CD4-positive, alpha-beta T cell treated with Interleukin-4 for 1 hour (primary cell): ENCODE measurements at regions not wholly inside any gene's neighbourhood (a gene's known extent, or its start where the extent isn't known, plus 50 kb on each side); places are given as distances from the start of the nearest gene placed in this dataset.
"Not testable (repeated sequence)": the region's sequence is repeated elsewhere in the genome, so short reads cannot be mapped to it uniquely, and the experiment has no call there.

Experiments
- DNase-seq, 2 donors: peaks; one replicate each; pipeline ENCODE4 v3.0.0-alpha.2; 2020 to 2022

DNA sequence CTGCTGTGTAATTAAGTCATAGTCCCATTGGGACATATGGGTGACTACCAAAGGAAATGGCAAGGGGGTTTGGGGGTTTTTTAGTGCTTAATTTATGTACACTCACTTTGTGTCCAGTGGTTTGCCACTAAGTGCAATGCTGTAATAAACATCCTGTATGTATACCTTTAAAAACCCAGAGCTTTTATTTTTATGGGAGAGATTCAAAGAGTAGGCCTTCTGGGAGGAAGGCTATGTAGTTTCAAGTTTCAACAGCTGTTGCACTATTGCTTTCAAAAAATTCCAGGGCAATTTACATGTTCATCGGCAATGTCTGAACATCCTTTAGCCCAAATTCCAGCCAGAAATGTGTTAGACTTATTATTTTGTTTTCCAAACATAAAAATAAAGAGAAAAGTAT is 744.7 kb downstream of the XPNPEP1 start:
- no peak for DNase-seq

DNA sequence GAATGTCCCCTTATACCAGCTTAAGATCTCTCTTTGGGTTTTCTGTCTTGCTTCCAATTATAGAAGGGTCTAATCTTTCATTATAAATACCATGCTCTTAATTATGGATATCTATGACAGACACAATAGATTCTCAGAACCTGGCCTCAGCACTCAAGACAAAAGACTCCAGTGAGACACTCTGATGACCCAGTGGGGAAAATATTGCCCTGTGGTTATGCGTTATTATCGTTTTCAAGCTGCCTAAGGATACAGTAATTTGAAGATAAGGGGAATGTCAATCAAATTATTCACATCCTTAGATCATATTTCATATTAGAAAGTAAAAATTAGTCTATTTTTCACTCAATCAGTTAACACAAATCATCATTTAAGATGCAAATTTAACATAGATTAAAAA is 748.8 kb downstream of the XPNPEP1 start:
- no peak for DNase-seq

DNA sequence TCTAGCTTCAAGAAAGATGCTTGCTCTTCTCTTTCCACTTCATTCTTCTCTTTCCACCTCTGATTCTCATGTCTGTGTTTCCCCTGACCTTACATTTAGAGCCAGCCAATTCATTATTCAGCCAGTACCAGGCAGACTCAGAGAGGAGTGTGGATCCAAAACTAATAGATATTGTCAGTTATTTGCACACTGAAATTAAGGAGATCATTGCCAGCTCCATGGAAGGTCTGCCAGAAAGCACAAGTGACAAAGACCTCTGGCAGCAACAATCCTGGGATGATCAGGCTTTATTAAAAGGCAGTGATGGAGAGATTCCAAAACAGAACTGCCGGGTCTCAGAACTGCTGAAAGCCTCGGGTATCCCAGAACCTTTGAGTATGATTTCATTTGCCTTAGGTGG is 749.4 kb downstream of the XPNPEP1 start:
- DNase-seq, result no peak

DNA sequence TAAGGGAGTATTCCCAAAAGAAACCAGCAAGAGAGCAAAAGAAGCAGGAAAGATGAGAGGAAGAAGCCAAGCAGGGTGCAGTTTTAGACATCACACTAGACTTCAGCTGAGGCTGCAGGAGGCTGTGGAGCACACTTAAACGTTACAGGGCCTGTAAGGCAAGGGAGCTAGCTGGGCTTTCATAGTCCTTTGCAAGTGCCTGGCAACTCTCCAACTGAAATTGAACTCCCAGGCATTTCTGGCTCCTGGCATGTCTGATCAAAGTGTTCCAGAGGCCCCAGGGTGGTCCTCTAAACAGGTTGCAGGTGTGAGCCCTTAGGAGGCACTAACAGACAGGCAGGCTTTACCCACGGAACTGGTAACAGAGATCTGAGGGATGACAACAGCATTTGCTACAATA is 750.2 kb downstream of the XPNPEP1 start:
- DNase-seq, result no peak

DNA sequence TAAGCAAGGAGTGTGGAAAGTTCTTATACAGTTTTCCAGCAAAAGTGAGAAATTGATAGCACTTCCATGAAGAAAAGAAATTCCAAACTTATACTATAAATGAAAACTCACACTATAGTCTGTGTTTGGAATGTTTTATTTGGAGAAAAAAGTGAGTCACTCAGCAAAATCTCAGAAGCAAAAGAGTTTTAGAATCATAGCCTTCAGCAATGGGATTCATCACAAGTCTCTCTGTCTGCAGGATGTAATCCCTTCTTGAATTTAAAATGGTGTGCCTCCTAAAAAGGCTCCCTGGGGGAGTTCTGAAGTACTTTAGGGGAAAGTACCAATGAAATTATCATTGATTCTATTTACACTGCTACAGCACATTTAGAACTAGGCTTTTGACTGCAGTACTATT is 756.4 kb downstream of the XPNPEP1 start:
- no peak for DNase-seq

DNA sequence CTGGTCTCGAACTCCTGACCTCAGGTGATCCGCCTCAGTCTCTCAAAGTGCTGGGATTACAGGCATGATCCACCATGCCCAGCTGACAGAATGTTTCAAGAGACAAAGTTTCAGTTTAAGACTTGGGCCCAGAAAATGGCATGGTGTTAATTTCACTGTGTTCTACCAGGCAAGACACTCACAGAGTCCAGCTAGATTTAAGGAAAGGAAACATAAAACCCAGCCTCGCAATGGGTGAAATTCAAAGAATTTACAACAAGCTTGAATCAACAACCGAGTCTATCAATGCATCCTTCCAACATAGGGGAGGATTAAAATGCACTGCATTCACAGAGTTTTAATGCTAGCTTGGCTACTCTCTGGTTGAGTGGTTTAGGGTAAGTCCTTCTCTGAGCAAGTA is 764.0 kb downstream of the XPNPEP1 start:
- no peak for DNase-seq

DNA sequence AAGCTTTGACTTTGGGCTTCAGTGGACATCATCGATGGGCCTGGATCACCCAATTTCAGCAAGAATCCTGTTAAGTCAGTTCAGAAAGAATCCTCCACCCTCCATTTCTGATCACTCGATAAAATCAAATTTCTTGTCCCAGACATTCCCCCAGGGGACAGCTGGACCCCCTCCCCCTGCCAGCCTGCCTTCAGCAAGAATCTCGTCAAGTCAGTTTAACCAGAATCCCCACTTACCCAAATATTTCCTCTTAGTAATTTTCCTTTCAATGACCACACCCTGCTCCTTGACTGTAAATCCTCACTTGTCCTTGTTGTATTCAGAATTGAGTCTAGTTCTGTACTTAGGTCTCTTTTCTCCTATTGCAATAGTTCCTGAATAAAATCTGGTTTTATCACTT is 766.9 kb downstream of the XPNPEP1 start:
- no peak for DNase-seq

DNA sequence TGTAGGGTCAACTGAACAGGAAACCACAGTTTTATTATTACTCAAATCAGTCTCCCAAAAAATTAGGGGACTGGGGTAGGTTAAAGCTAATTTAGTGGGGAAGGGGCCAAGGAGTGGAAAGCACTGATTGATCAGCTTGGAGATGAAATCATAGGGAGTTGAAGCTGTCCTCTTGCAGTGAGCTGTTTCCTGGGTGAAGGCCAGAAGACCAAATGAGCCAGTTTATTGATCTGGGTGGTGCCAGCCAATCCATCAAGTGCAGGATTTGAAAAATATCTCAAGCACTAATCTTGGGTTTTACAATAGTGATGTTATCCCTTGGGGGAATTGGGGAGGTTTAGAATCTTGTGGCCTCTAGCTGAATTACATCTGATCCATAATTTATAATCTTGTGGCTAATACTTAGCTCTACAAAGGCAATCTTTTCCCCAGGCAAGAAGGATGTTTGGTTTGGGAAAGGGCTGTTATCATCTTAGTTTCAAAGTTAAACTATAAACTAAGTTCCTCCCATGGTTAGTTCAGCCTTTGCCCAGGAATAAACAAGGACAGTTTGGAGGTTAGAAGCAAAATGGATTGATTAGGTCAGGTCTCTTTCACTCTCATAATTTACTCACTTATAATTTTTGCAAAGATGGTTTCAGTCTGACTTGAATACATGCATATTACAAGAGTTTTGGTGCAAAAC is 773.5 kb downstream of the XPNPEP1 start:
- no peak for DNase-seq

DNA sequence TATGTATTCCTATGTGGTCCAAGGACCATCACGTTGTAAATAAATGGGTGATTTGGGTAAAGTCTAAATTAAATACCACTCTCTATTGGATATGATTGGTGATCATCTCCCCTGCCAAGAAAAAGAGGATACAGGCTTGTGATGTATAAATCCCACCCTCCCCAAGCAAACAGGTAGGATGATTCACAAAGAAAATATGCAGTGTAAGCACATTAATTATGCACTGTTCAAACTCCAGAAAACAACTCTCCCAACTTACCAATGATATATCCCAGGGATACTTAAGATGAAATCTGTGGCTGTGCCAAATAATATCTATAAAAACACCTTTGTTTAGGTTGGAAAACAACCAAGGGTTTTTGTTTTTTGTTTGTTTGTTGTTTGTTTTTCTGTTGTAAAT is 795.9 kb downstream of the XPNPEP1 start:
- DNase-seq, result no peak

DNA sequence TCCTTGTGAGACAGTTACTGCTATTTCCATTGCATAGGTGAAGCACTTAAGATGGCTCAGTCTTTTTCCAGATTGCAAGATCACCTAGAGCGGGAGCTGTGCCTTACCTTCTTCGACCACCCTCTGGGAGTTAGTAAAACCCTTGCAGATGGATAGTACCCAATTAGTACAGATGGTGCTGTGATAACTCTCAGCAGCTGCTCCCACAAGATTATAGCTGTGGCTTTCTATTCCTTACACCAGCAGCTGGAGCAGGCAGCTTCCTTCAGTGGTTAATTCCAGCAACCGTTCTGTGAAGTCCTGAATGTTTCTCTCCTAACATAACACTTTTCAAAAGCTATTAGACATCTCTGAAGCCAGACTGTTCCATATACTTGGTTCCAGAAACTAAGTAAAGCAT is 796.8 kb downstream of the XPNPEP1 start:
- no peak for DNase-seq

DNA sequence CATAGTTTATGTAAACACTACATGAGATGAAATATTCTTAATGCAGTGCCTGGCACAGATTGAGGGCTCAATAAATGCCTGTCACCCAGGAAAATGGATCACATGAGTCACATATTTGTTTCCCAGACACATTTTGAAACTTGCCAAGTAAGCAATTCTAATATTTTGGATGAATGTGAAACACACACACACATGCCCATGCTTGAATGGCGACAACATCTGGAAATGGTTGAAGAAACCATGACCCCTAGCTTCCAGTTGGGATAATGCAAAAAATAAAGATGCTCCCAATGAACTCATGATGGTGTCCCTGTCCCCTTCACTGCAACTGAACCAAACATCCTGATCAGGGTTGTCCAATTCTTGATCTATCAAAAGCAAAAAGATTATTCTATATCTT is 797.3 kb downstream of the XPNPEP1 start:
- DNase-seq, result no peak

DNA sequence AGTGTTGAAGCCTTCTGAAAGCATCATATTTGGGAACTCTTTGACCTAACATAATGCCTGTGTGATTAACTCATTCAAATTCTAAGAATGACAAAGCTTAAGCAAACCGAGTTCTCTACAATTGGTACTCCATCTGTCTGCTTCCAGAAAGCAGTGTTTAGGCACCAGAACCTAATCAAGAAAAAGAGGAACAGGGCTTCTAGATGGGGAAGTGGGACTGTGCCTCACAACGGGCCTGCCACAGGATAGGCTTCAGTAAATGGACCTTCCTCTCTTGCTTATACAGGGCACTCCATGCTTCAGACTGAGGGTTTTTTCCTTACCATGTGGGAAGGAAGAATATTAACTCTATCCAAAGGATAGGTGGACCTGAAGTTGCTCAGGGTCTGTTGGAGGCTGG is 808.1 kb downstream of the XPNPEP1 start:
- no peak for DNase-seq

DNA sequence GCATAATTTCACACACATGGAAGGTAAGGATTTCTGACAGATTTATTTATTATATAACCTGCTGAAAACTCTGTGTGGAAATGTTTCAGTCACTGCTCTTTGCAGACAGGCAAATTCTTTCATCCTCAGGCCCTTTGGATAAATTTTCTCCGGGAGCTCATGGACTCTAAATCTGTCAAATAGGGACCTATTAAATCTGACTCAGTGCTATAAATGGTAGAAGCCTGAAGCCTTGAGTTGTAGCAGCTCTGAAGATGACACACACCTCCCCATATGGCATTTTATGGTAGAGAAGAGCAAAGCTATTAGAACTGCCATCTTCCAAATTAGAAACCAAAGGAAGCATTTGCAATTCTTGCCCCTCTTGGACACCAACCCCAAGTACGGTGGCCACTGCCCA is 808.7 kb downstream of the XPNPEP1 start:
- no peak for DNase-seq

DNA sequence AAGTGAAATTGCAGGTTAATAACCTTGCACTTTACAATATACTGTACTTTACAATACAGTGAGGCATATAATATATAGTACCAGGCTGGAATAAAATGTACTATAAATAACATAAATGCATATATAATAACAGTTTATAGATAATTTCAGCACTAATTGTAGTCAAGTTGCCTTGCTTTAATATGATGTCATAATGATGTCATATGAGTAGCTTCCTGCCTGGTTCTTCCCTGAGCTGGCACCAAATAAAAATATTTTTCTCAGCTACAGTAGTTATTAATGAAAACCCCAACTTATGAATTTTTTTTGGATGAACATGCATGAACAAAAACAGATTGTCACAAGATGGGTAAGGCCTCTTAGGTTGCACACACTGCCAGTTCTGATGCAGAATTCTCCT is 816.7 kb downstream of the XPNPEP1 start:
- DNase-seq, result no peak

DNA sequence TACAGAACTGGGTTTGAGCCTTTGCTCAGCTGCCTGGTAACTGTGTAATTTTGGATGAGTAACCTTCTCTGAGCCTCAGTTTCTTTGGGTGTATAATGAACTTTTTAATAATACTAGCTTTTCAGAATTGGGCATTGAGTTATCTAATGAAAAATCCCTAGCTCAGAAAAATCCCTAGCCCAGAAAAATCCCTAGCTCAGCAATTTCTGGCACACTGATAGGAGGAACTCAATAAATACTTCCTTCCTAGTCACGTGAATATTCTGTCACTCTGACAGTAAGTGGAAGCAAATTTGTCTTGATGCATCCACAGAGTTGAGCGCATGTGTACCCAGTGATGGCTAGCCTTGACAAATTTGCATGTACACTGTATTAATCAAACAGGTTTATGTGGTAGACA is 817.6 kb downstream of the XPNPEP1 start:
- no peak for DNase-seq

DNA sequence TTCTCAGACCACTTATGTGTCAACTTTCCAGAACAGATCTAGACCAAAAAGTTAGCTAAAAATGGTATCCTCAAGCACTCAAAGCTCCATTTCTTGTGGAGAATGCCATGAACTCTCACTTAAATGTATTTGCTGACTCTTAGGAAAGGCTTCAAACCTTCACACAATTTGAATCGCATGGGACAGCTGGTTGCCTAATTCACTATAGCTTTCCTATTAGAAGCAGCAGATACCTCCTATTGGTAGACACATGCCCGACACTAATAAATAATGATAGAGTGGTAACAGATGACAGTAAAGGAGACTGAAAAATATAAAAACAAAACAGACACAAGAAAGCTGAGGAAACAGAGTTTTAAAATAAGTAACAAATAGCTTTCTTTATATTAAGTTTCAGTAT is 818.5 kb downstream of the XPNPEP1 start:
- DNase-seq, result no peak

DNA sequence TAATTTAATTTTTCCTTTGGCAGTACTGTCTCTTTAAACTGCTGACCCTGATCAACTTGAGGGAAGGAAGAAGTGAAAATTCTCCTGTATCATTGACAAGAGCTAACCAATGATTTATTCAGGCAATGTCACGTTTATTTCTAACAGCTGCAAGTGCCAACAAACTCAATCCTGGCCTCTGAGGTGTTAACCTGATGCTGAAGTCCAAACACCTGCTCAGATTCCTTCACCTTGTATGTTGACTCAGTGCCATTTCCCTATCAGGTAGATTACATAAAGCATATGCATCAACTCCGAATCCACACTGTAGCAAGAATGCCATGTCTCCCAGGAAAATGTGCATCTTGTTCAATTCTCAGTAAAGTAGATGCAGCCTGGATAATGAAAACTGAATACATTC is 820.0 kb downstream of the XPNPEP1 start:
- DNase-seq, result no peak

DNA sequence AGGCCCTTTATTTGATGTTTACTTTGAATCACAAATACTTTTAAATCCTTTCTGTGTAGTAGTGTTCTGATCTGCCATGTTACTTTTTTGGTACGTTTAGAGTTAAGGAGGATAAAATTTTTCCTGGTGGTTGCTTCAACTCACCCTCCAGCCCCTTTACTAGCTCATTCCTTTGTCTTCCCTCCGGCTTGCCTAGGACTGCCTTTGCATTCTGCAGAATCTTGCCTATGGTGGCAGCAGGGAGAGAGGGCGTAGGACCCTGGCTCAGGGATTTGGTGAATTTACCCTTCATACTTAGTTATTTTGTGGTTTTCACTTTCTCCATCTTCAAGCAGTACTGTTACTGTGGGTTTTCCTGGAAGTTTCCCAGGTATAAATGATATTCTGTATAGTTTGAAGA is 833.5 kb downstream of the XPNPEP1 start:
- DNase-seq, result no peak

DNA sequence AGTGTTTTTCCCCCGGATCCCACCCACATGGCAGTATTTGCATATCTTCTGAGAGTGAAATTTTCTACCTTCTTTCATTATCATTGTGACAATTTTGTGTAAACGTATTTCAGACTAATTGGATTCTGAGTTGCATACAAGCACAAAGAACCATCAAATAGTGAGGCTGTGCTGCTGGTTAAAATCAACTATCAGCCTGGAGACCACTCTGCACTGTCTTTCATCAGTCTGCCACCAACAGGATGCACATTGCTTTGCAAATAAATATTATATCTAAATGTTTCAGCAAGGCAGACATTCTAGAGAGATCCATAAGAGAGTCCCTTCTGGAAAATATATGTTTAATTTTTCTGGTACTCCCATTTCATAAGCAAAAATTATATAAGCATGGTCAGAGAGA is 851.8 kb downstream of the XPNPEP1 start:
- DNase-seq, result no peak

DNA sequence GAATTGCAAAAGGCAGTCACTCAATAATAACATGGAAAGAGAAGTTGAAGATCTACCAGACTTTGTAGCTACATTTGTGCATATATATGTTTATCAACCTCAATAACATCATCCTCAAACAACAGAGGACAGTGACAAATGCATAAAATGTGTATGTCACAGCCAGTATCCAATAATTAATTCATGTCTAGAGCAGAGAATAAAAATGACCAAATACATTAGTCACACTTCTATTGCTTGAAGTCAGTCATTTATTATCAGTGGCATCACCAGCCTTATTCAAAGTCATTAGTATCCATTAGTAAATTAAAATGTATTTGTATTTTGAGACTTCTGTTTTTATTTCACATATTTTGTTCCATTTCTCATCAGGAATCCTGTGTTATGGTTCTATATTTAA is 852.8 kb downstream of the XPNPEP1 start:
- no peak for DNase-seq

DNA sequence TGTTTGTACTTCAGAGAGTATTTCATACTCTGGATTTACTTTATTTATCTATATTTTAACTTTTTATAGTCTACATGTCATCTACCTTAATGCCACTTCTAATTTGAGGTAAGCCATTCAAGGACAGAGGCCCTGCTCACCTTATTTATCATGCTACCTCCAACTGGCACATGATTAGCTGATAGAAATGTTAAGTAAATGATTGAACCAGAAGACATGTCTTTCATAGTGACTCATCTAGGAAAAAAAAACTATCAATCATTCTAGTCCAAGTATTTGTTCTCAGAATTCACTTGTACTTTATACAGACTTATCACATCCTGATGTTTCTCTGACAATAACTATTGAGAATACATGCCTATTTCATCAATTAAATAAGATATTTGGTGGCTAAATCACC is 856.3 kb downstream of the XPNPEP1 start:
- DNase-seq, result no peak

DNA sequence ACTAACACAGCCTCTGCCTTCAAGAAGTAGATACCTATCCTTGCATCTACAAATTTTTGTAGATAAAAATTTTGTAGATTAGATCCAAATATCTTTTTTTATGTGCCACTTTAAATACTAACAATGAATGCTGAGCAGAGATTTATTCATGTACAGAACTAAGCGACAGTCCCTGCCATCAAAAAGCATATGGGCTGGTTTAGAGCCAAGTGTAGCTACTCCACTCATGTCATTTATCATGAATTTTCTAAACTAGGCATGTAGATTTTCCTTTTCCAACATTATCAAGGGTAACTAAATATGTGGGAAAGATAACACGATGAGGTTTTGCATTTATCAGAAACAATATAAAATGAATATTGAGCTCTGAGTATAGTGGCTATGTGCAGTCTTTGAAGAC is 857.5 kb downstream of the XPNPEP1 start:
- DNase-seq, result no peak

DNA sequence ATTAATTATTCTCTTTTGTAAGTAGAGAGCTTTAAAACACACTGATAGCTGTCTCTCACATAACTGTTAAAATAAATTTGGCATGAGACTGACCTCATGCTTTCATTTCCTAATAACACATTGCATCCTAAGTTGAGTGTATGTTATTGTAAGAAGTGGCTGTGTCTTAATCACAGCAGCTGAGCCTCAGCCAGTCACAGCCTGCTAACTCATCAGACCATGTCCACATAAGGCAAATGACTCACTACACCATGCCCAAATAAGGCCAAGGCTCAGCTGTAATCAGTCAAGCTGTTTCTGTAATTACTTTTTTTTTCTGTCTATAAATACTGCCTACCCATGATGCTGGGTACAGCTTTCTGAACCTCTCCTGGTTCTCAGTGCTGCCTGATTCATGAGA is 860.9 kb downstream of the XPNPEP1 start:
- no peak for DNase-seq

DNA sequence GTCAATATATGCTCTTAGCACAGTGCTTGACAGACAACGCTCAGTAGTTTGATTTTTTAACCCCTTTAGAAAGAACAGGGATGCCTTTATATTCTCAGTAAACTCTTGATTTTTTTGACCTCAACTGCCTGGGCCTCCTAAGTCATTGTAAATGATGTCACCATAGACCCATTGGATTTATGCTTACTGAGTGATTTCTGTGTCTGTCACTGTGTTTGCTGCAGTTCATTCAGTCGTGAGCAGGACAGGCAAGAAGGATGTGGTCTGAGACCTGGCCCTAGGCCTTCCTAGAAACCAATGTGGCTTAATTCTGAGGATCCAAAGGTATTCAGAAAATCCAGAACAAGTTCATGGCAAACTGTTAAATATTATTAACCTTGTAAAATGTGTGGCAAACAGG is 868.1 kb downstream of the XPNPEP1 start:
- DNase-seq, result no peak

DNA sequence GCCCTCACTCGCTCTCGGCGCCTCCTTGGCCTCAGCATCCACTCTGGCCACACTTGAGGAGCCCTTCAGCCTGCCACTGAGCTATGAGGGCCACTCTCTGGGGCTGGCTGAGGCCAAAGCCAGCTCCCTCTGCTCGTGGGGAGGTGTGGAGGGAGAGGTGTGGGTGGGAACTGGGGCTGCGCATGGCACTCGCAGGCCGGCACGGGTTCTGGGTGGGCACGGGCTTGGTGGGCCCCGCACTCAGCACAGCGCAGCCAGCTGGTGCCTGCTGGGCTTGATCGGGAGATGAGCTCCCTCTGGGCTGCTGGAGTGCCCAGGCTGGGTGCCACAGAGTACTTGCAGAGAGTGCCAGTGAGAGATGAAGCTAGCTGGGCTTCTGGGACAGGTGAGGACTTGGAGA is 875.5 kb downstream of the XPNPEP1 start:
- DNase-seq, result no peak

DNA sequence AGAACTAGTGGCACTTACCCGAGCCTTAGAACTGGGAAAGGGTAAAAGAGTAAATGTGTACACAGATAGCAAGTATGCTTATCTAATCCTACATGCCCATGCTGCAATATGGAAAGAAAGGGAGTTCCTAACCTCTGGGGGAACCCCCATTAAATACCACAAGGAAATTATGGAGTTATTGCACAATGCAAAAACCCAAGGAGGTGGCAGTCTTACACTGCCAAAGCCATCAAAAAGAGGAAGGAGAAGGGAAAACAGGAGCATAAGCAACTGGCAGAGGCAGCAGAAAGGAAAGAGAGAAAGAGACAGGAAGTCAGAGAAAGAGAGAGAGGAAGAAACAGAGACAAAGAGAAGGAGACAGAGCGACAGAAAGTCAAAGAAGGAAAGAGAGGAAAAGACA is 876.9 kb downstream of the XPNPEP1 start:
- not testable (repeated sequence) for DNase-seq
